IPS-15b (cell line): ENCODE measurements at regions not wholly inside any gene's neighbourhood (a gene's known extent, or its start where the extent isn't known, plus 50 kb on each side); places are given as distances from the start of the nearest gene placed in this dataset.

ENCODE experiments used
- H3K27me3 ChIP-seq: one replicate; pipeline ENCODE4 v1.6.1; 2013; ENCODE audit warnings: low read length; ENCODE audit not compliant: control insufficient read depth, insufficient read depth
- H3K36me3 ChIP-seq: one replicate; pipeline ENCODE4 v1.6.1; 2013; ENCODE audit warnings: low read length; ENCODE audit not compliant: control insufficient read depth, insufficient read depth
- H3K4me1 ChIP-seq: one replicate; pipeline ENCODE4 v1.6.1; 2013; ENCODE audit warnings: mild to moderate bottlenecking, low read length; ENCODE audit not compliant: control insufficient read depth, insufficient read depth
- H3K4me3 ChIP-seq: one replicate; pipeline ENCODE4 v1.5.1; 2013; ENCODE audit warnings: low read depth, low read length
- H3K9ac ChIP-seq: one replicate; pipeline ENCODE4 v1.6.1; 2013; ENCODE audit warnings: low read depth, mild to moderate bottlenecking, low read length
- H3K9me3 ChIP-seq: one replicate; pipeline ENCODE4 v1.6.1; 2013; ENCODE audit warnings: mild to moderate bottlenecking, low read length; ENCODE audit not compliant: control insufficient read depth, insufficient read depth

GRCh38 chr6:164098857-164099267 is 684.3 kb downstream of the QKI start:
- Histone ChIP-seq H3K9me3 (no peaks in the 10 kb centered on the region), H3K4me1 (no peaks in the 10 kb centered on the region), H3K4me3 (no peak overlapping the region), H3K9ac (no peak overlapping the region), H3K36me3 (no peaks in the 10 kb centered on the region), H3K27me3 (no peaks in the 10 kb centered on the region)

- H3K36me3 ChIP-seq: no peaks in the 10 kb centered on the region
- H3K27me3 ChIP-seq: no peaks in the 10 kb centered on the region
- no peak overlapping the region for H3K9ac ChIP-seq
- H3K4me1 ChIP-seq: no peaks in the 10 kb centered on the region
- no peak overlapping the region for H3K4me3 ChIP-seq
- H3K9me3 ChIP-seq: no peaks in the 10 kb centered on the region
Measured at GRCh38 chr6:164097551-164098398, 683.3 kb downstream of the QKI start.

- Histone ChIP-seq H3K9me3 (no peaks in the 10 kb centered on the region), H3K4me1 (no peaks in the 10 kb centered on the region), H3K4me3 (no peak overlapping the region), H3K36me3 (no peaks in the 10 kb centered on the region), H3K27me3 (no peaks in the 10 kb centered on the region), H3K9ac (no peak overlapping the region)
Measured at GRCh38 chr6:164097056-164097455, 682.5 kb downstream of the QKI start.

GRCh38 chr6:164095056-164095455 is 680.5 kb downstream of the QKI start:
- no peaks in the 10 kb centered on the region for H3K27me3 ChIP-seq
- no peaks in the 10 kb centered on the region for H3K4me1 ChIP-seq
- no peaks in the 10 kb centered on the region for H3K9me3 ChIP-seq
- H3K4me3 ChIP-seq: no peak overlapping the region
- H3K36me3 ChIP-seq: no peaks in the 10 kb centered on the region
- no peak overlapping the region for H3K9ac ChIP-seq

GRCh38 chr6:164087870-164088269 is 673.4 kb downstream of the QKI start:
- Histone ChIP-seq H3K9me3 (no peaks in the 10 kb centered on the region), H3K4me3 (no peak overlapping the region), H3K4me1 (no peaks in the 10 kb centered on the region), H3K36me3 (no peaks in the 10 kb centered on the region), H3K9ac (no peak overlapping the region), H3K27me3 (no peaks in the 10 kb centered on the region)

- Histone ChIP-seq H3K9me3 (no peaks in the 10 kb centered on the region), H3K36me3 (no peaks in the 10 kb centered on the region), H3K27me3 (no peaks in the 10 kb centered on the region), H3K9ac (no peak overlapping the region), H3K4me3 (no peak overlapping the region), H3K4me1 (no peaks in the 10 kb centered on the region)
Measured at GRCh38 chr6:164087211-164087610, 672.7 kb downstream of the QKI start.

GRCh38 chr6:164086076-164086887 is 671.8 kb downstream of the QKI start:
- Histone ChIP-seq H3K9me3 (no peaks in the 10 kb centered on the region), H3K4me1 (no peaks in the 10 kb centered on the region), H3K36me3 (no peaks in the 10 kb centered on the region), H3K4me3 (no peak overlapping the region), H3K9ac (no peak overlapping the region), H3K27me3 (no peaks in the 10 kb centered on the region)

GRCh38 chr6:164085091-164086075 is 670.9 kb downstream of the QKI start:
- H3K9ac ChIP-seq: no peak overlapping the region
- H3K9me3 ChIP-seq: no peaks in the 10 kb centered on the region
- no peaks in the 10 kb centered on the region for H3K27me3 ChIP-seq
- no peaks in the 10 kb centered on the region for H3K36me3 ChIP-seq
- H3K4me3 ChIP-seq: no peak overlapping the region
- H3K4me1 ChIP-seq: no peaks in the 10 kb centered on the region

- Histone ChIP-seq H3K9me3 (no peaks in the 10 kb centered on the region), H3K36me3 (no peaks in the 10 kb centered on the region), H3K9ac (no peak overlapping the region), H3K4me1 (no peaks in the 10 kb centered on the region), H3K27me3 (no peaks in the 10 kb centered on the region), H3K4me3 (no peak overlapping the region)
Measured at GRCh38 chr6:164079275-164079600, 664.7 kb downstream of the QKI start.

- H3K9me3 ChIP-seq: no peaks in the 10 kb centered on the region
- no peak overlapping the region for H3K9ac ChIP-seq
- no peaks in the 10 kb centered on the region for H3K4me1 ChIP-seq
- H3K36me3 ChIP-seq: no peaks in the 10 kb centered on the region
- no peaks in the 10 kb centered on the region for H3K27me3 ChIP-seq
- no peak overlapping the region for H3K4me3 ChIP-seq
Measured at GRCh38 chr6:164078532-164079274, 664.2 kb downstream of the QKI start.
